Right ventricle myocardium superior (tissue), 1 donor: ENCODE measurements at regions not wholly inside any gene's neighbourhood (a gene's known extent, or its start where the extent isn't known, plus 50 kb on each side); places are given as distances from the start of the nearest gene placed in this dataset.

Experiments used
- ATAC-seq: fragments of 200-7000 bp; cut with Tn5 transposase; one replicate; pipeline ENCODE4 v1.9.1; 2020; ENCODE audit warnings: mild to moderate bottlenecking; ENCODE audit not compliant: poor library complexity
- DNase-seq: peaks from one replicate; pipeline ENCODE4 v3.0.0-alpha.2; 2020
- intact Hi-C: fragments of 100-400 bp; cut with DNase I; formaldehyde crosslinking; loops from one replicate; pipeline ENCODE4 v1.11.2; 2022
- donor health status: DM: no; HTN: yes; CAD: no; lungs with severe emphysema.

GRCh38 chr4:85218756-85219155 is 252.3 kb upstream of the WDFY3 start:
- DNase-seq: no peak
- ATAC-seq: no peak
- intact Hi-C loops: no loop called here

DNA sequence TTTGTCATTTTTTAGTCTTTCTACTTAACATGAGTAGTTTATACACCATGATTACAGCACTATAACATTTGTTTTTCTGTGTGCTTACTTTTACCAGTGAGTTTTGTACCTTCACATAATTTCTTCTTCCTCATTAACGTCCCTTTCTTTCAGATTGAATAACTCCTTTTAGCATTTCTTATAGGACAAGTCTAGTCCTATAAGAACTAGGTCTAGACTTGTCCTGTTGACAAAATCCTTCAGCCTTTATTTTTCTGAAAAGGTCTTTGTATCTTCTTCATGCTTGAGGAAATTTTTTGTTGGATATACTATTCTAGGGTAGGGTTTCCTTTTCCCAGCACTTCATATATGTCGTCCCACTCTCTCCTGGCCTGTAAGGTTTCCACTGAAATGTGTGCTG is 253.3 kb upstream of the ARHGAP24 start:
- DNase-seq (no peak), ATAC-seq (no peak)

GRCh38 chr4:85222561-85222960 is 252.4 kb upstream of the ARHGAP24 start:
- ATAC-seq: no peak
- DNase-seq: no peak
- intact Hi-C loops: no loop called here

More for the DNA sequence above, 253.3 kb upstream of the ARHGAP24 start:
- intact Hi-C loops: no loop called here

GRCh38 chr4:85228264-85228663 is 246.7 kb upstream of the ARHGAP24 start:
- ATAC-seq (no peak), DNase-seq (no peak)
- intact Hi-C loops: no loop called here

DNA sequence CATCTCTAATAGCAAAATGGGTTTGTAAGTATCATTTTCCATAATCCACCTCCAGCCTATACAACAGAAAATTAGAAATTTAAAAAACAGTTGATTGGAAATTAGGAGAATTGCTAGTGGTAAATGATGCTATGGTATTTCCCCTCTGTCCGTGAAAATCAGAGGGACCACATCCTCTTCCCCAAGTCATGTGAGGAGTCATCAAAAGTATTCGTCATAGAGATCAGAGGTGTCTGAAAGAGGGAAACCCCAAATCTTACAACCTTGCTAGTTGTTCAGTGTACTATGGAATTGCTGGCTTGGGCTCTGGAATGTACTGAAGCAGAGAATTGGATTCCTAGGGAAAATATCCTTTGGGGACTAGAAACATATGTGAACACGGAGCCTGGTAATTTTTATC is 241.4 kb upstream of the ARHGAP24 start:
- intact Hi-C loops: no loop called here
- DNase-seq: no peak
- ATAC-seq: no peak

- no peak for ATAC-seq
- DNase-seq: no peak
- intact Hi-C loops: no loop called here
These were observed 231.1 kb upstream of the ARHGAP24 start for GRCh38 chr4:85243857-85244256.

DNA sequence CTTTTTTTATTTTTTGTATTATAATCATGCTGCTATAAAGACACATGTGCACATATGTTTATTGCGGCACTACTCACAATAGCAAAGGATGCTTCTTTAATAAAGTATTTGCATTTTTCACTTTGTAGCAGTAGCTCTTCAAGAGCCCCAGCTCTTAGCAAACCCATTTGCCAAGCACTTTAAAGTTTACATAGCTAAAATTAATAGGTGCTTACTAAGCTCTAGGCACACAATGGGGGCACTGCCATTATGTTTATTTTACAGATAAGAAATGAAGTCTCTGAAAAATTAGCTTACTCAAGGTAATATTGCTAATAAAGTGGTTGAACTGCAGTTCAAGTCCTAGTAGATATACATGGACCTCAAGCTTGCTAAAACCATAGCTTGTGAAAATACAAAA is 230.3 kb upstream of the ARHGAP24 start:
- ATAC-seq (no peak), DNase-seq (no peak)
- intact Hi-C loops: no loop called here

- intact Hi-C loops: no loop called here
- ATAC-seq (no peak), DNase-seq (no peak)
These were observed 228.9 kb upstream of the ARHGAP24 start for GRCh38 chr4:85246055-85246454.

GRCh38 chr4:85250852-85251251 is 224.1 kb upstream of the ARHGAP24 start:
- intact Hi-C loops: no loop called here
- DNase-seq: no peak

DNA sequence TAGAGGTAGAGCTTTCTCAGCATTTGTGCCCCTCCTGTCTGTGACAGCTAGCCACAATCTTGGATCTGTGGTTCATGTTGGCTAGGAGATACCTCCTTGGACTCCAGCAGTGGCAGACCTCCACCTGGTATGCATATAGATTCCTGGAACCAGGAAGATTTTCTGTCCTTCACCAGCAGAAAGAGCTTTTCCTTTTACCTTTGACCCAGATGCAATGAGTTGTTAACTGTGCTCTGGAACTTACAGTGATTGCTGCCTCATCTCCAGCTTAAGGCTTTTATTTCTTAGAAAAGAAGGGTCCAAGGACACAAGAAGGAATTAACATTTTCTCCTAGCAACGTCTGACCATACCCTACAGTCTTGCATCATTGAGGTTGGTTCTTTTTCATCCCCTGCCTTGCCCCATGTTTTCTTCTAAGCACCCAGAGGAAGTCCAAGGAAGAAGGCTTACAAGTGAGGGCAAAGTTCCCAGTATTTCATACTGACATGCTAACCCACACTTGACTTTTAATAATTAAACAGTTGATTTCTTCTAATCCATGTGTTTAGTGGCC is 217.1 kb upstream of the ARHGAP24 start:
- no peak for DNase-seq
- no peak for ATAC-seq

More at GRCh38 chr4:85250852-85251251, 224.1 kb upstream of the ARHGAP24 start:
- ATAC-seq: no peak

DNA sequence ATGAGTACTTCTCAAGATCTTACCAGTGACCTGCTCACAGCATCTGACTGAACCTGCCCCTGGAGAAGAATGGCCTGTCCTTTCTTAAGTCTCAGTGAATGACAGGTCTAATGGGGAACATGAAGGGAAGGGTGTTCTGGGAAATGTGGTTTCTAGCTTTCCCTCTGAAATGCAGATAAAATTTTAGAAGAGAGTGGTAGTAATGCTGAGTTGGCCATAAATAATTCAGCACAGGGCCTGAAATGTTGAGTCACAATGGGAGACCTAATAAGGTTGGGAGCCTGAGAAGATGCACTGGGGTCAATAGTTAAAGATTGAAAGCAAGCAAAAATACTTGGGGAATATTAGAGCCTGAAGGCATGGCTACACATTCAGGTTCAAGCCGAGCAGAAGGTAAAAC is 214.9 kb upstream of the ARHGAP24 start:
- ATAC-seq (no peak), DNase-seq (no peak)
- intact Hi-C loops: no loop called here

More for the DNA sequence above, 217.1 kb upstream of the ARHGAP24 start:
- intact Hi-C loops: no loop called here

DNA sequence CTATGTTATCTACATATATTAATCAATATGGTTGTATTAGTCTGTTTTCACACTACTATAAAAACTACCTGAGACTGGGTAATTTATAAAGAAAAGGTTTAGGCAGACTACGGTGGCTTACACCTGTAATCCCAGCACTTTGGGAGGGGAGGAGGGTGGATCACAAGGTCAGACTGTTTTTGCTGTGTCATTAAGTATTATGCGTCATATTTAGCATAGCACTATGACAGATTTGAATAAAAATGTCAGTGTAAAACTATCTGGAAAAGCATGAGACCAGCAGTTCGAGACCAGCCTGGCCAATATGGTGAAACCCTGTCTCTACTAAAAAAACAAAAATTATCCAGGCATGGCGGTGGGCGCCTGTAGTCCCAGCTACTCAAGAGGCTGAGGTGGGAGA is 209.7 kb upstream of the ARHGAP24 start:
- ATAC-seq: no peak
- intact Hi-C loops: no loop called here
- no peak for DNase-seq

GRCh38 chr4:85268188-85268587 is 206.8 kb upstream of the ARHGAP24 start:
- no peak for DNase-seq
- ATAC-seq: no peak
- intact Hi-C loops: no loop called here

DNA sequence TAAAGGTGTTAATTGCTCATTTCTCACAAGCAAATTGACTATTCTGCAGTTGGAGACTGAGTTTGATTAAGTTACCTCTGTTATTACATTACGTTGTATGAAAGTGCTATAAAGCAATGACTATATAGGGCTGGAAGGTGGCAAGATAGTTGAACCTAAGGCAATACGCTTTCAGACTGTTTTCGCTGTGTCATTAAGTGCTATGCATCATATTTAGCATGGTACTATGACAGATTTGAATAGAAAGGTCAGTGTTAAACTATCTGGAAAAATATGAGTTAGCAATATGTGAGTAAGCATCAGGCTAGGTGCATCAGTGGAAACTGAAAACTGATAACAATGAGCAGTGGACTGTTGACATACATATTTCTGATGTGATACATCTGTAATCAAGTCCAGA is 206.0 kb upstream of the ARHGAP24 start:
- ATAC-seq (no peak), DNase-seq (no peak)
- intact Hi-C loops: no loop called here

DNA sequence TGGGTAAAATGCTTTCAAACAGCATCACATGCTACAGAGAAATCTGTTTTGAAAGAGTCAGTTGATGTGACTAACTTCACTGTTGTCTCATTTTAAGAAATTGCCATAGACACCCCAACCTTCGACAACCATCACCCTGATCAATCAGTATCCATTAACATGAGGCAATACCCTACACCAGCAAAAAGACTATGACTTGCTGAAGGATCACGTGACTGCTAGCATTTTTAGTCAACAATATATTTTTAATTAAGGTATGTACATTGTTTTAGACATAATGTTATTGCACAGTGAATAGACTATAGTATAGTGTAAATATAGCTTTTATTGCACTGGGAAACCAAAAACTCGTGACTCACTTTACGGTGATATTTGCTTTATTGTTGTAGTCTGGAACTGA is 200.0 kb upstream of the ARHGAP24 start:
- intact Hi-C loops: no loop called here
- ATAC-seq (no peak), DNase-seq (no peak)

GRCh38 chr4:85280963-85281362 is 194.0 kb upstream of the ARHGAP24 start:
- ATAC-seq (no peak), DNase-seq (no peak)
- intact Hi-C loops: no loop called here

GRCh38 chr4:85291226-85291625 is 183.7 kb upstream of the ARHGAP24 start:
- ATAC-seq (no peak), DNase-seq (no peak)
- intact Hi-C loops: no loop called here

DNA sequence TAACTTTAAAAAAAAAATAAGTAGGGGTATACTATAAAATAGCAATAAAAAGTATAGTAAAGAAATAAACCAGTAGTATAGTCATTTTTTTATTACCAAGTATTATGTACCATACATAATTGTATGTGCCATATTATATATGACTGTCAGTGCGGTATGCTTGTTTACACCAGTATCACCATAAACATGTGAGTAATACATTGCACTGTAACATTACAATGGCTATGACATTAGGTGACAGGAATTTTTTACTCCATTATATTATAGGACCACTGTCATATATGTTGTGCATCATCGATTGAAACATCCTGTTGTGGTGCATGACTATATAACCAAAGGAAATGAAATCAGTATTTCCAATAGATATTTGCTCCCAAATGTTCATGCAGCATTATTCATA is 176.9 kb upstream of the ARHGAP24 start:
- DNase-seq (no peak), ATAC-seq (no peak)
- intact Hi-C loops: no loop called here

- no peak for ATAC-seq
- no peak for DNase-seq
- intact Hi-C loops: no loop called here
These were observed 172.7 kb upstream of the ARHGAP24 start for GRCh38 chr4:85302193-85302736.

GRCh38 chr4:85302756-85303155 is 172.2 kb upstream of the ARHGAP24 start:
- intact Hi-C loops: no loop called here
- ATAC-seq: no peak
- DNase-seq: no peak

DNA sequence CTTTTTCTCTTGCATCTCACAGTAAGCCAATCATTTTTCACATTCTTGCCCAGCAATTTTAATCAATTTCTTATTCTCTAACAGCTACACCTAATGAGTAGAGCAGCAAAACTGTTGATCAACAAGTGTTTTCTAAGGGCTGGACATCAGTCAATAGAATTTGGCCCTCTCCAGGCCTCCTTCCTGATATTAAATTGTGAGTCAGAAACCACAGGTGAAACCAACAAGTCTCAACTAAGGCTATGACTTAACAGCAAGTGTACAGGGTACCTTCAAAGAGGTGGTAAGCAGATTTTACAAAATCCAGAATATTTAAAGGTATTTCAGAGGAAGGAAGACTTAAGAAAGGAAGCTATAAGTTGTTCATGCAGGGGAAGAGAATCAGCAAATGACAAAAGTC is 156.5 kb upstream of the ARHGAP24 start:
- ATAC-seq (no peak), DNase-seq (no peak)
- intact Hi-C loops: no loop called here
